GM21619 (cell line): ENCODE measurements at regions not wholly inside any gene's neighbourhood (a gene's known extent, or its start where the extent isn't known, plus 50 kb on each side); places are given as distances from the start of the nearest gene placed in this dataset.
"Not testable (repeated sequence)": the region's sequence is repeated elsewhere in the genome, so short reads cannot be mapped to it uniquely, and the experiment has no call there.

Source experiments
- ATAC-seq: cut with Tn5 transposase; IDR thresholded peaks from one replicate; pipeline ENCODE4 v1.9.1; 2021; ENCODE audit not compliant: unreplicated experiment

GRCh38 chr12:83659321-83659720 lies 972.6 kb downstream of the TMTC2 start:
- no peak for ATAC-seq

- no peak for ATAC-seq
These were observed 969.3 kb downstream of the TMTC2 start for GRCh38 chr12:83656004-83656403.

- ATAC-seq, result no peak
These were observed 955.5 kb downstream of the TMTC2 start for GRCh38 chr12:83642205-83642604.

- no peak for ATAC-seq
These were observed 955.1 kb downstream of the TMTC2 start for GRCh38 chr12:83641789-83642188.

- no peak for ATAC-seq
These were observed 948.1 kb downstream of the TMTC2 start for GRCh38 chr12:83634726-83635267.

- ATAC-seq, result no peak
These were observed 943.8 kb downstream of the TMTC2 start for GRCh38 chr12:83630526-83630925.

- ATAC-seq, result no peak
These were observed 943.2 kb downstream of the TMTC2 start for GRCh38 chr12:83629931-83630330.

- no peak for ATAC-seq
These were observed 935.5 kb downstream of the TMTC2 start for GRCh38 chr12:83622205-83622604.

GRCh38 chr12:83619973-83620372 lies 933.3 kb downstream of the TMTC2 start:
- ATAC-seq, result no peak

GRCh38 chr12:83615152-83615551 lies 928.4 kb downstream of the TMTC2 start:
- no peak for ATAC-seq

GRCh38 chr12:83613586-83614110 lies 926.9 kb downstream of the TMTC2 start:
- no peak for ATAC-seq

- no peak for ATAC-seq
These were observed 916.4 kb downstream of the TMTC2 start for GRCh38 chr12:83603106-83603505.

- no peak for ATAC-seq
These were observed 888.6 kb downstream of the TMTC2 start for GRCh38 chr12:83575326-83575725.

GRCh38 chr12:83574142-83574541 lies 887.4 kb downstream of the TMTC2 start:
- no peak for ATAC-seq

GRCh38 chr12:83573671-83574070 lies 887.0 kb downstream of the TMTC2 start:
- no peak for ATAC-seq

GRCh38 chr12:83559650-83560049 lies 872.9 kb downstream of the TMTC2 start:
- ATAC-seq, result no peak

- ATAC-seq, result not testable (repeated sequence)
These were observed 869.3 kb downstream of the TMTC2 start for GRCh38 chr12:83556040-83556439.

GRCh38 chr12:83541446-83541845 lies 854.7 kb downstream of the TMTC2 start:
- no peak for ATAC-seq

GRCh38 chr12:83538361-83538965 lies 851.8 kb downstream of the TMTC2 start:
- no peak for ATAC-seq

GRCh38 chr12:83537428-83538053 lies 850.8 kb downstream of the TMTC2 start:
- ATAC-seq, result no peak

- ATAC-seq, result no peak
These were observed 849.8 kb downstream of the TMTC2 start for GRCh38 chr12:83536496-83536895.

GRCh38 chr12:83528571-83528970 lies 841.9 kb downstream of the TMTC2 start:
- ATAC-seq, result no peak
